Liver (tissue), 8 donors: ENCODE measurements at regions not wholly inside any gene's neighbourhood (a gene's known extent, or its start where the extent isn't known, plus 50 kb on each side); places are given as distances from the start of the nearest gene placed in this dataset.

Experiments
- DNase-seq: peaks from one replicate; pipeline ENCODE4 v3.0.0-alpha.2; 2017; ENCODE audit warnings: low spot score
- H3K27ac ChIP-seq, 2 donors: one replicate each; pipeline ENCODE4 v1.7.0; 2013; ENCODE audit warnings: inconsistent platforms in 2 of 2, low read length in 2 of 2, control low read depth in 1 of 2, low read depth in 1 of 2, mild to moderate bottlenecking in 1 of 2
- H3K27me3 ChIP-seq, 4 donors: one replicate each; pipeline versions ENCODE4 v1.6.1 to v1.7.0; 2013; ENCODE audit warnings: low read length in 3 of 4, inconsistent platforms in 1 of 4, mild to moderate bottlenecking in 1 of 4, moderate library complexity in 1 of 4; ENCODE audit not compliant: control insufficient read depth in 4 of 4, insufficient read depth in 4 of 4
- H3K36me3 ChIP-seq, 4 donors: one replicate each; pipeline versions ENCODE4 v1.6.1 to v1.7.0; 2013; ENCODE audit warnings: low read length in 3 of 4, mild to moderate bottlenecking in 3 of 4, low read depth in 1 of 4, moderate library complexity in 1 of 4; ENCODE audit not compliant: control insufficient read depth in 4 of 4, insufficient read depth in 3 of 4
- H3K4me1 ChIP-seq, 4 donors: one replicate each; pipeline versions ENCODE4 v1.6.1 to v1.7.0; 2013; ENCODE audit warnings: low read length in 3 of 4, mild to moderate bottlenecking in 3 of 4, moderate library complexity in 1 of 4; ENCODE audit not compliant: control insufficient read depth in 4 of 4, insufficient read depth in 4 of 4
- H3K4me3 ChIP-seq, 3 donors: one replicate each; pipeline versions ENCODE4 v1.6.1 to v1.7.0; 2013; ENCODE audit warnings: low read length in 3 of 3, control low read depth in 1 of 3, low read depth in 1 of 3, mild to moderate bottlenecking in 1 of 3
- H3K9ac ChIP-seq, 2 donors: one replicate each; pipeline ENCODE4 v1.7.0; 2013; ENCODE audit warnings: low read length in 2 of 2, mild to moderate bottlenecking in 2 of 2, moderate library complexity in 2 of 2, control low read depth in 1 of 2, low read depth in 1 of 2
- H3K9me3 ChIP-seq, 4 donors: one replicate each; pipeline versions ENCODE4 v1.6.1 to v1.7.0; 2013; ENCODE audit warnings: low read length in 3 of 4; ENCODE audit not compliant: control insufficient read depth in 4 of 4
- ATF3 ChIP-seq: IDR thresholded peaks from 2 replicates; pipeline ENCODE4 v1.6.1; 2016; ENCODE audit warnings: antibody characterized with exemption
- CTCF ChIP-seq: fragments of 150-350 bp; IDR thresholded peaks from 2 replicates; pipeline ENCODE4 v1.5.1; 2017; ENCODE audit warnings: improper control_type of control experiment, low read depth, low read length; ENCODE audit not compliant: missing input control
- EGR1 ChIP-seq, 2 donors: IDR thresholded peaks; 2 replicates each; pipeline ENCODE4 v1.6.1; 2016 to 2018; ENCODE audit warnings: antibody characterized with exemption in 2 of 2, low read depth in 2 of 2
- FOXA1 ChIP-seq: IDR thresholded peaks from 2 replicates; pipeline ENCODE4 v1.6.1; 2016; ENCODE audit warnings: antibody characterized with exemption
- FOXA2 ChIP-seq: IDR thresholded peaks from 2 replicates; pipeline ENCODE4 v1.6.1; 2016; ENCODE audit warnings: antibody characterized with exemption
- HNF4A ChIP-seq, 2 donors: conservative IDR thresholded peaks; 2 replicates each; pipeline ENCODE4 v1.6.1; 2016; ENCODE audit warnings: antibody characterized with exemption in 2 of 2, mild to moderate bottlenecking in 2 of 2
- HNF4G ChIP-seq: IDR thresholded peaks from 2 replicates; pipeline ENCODE4 v1.6.1; 2016; ENCODE audit warnings: antibody characterized with exemption
- JUND ChIP-seq, 2 donors: IDR thresholded peaks; 2 replicates each; pipeline ENCODE4 v1.6.1; 2016; ENCODE audit warnings: antibody characterized with exemption in 2 of 2
- MAX ChIP-seq: IDR thresholded peaks from 2 replicates; pipeline ENCODE4 v1.6.1; 2016; ENCODE audit warnings: antibody characterized with exemption
- NR2F2 ChIP-seq: IDR thresholded peaks from 2 replicates; pipeline ENCODE4 v1.6.1; 2016; ENCODE audit warnings: antibody characterized with exemption
- RAD21 ChIP-seq, 2 donors: IDR thresholded peaks; 2 replicates each; pipeline ENCODE4 v1.6.1; 2016; ENCODE audit warnings: antibody characterized with exemption in 2 of 2, mild to moderate bottlenecking in 2 of 2
- REST ChIP-seq: IDR thresholded peaks from 2 replicates; pipeline ENCODE4 v1.6.1; 2016; ENCODE audit warnings: antibody characterized with exemption, mild to moderate bottlenecking
- RXRA ChIP-seq, 2 donors: IDR thresholded peaks; 2 replicates each; pipeline ENCODE4 v1.6.1; 2017 to 2018; ENCODE audit warnings: antibody characterized with exemption in 2 of 2, mild to moderate bottlenecking in 1 of 2
- SP1 ChIP-seq: IDR thresholded peaks from 2 replicates; pipeline ENCODE4 v1.6.1; 2018; ENCODE audit warnings: antibody characterized with exemption, mild to moderate bottlenecking
- TAF1 ChIP-seq: conservative IDR thresholded peaks from 2 replicates; pipeline ENCODE4 v1.6.1; 2016; ENCODE audit warnings: antibody characterized with exemption, mild to moderate bottlenecking
- ZBTB33 ChIP-seq: IDR thresholded peaks from 2 replicates; pipeline ENCODE4 v1.6.1; 2016; ENCODE audit warnings: antibody characterized with exemption
- whole genome bisulfite sequencing: extraction: QIAGEN DNeasy Blood & Tissue Kit; methylation state at CpG from one replicate; pipeline ENCODE4 v1.1.7; 2013; 5-methylcytosine and 5-hydroxymethylcytosine counted together
- donor health status: healthy.
- donor health status: healthy.
- donor health status: healthy.
- donor health status: healthy.
- donor health status: healthy.

GRCh38 chr14:83883732-83884131 lies 1646.2 kb upstream of the FLRT2 start:
- no peak for DNase-seq
- Histone ChIP-seq H3K9ac (no peak overlapping the region), H3K27ac (no peak overlapping the region), H3K27me3 (no peaks in the 10 kb centered on the region), H3K4me3 (no peak overlapping the region), H3K4me1 (no peaks in the 10 kb centered on the region), H3K9me3 (no peaks in the 10 kb centered on the region), H3K36me3 (no peaks in the 10 kb centered on the region)
- 28% methylated on average over 1 of the region's 1 CpG for WGBS
- peak in 1 of 2 donors; percentile 37 for TF ChIP-seq RXRA (IDR thresholded peaks at IDR 0.05)
- TF ChIP-seq EGR1 (IDR thresholded peaks at IDR 0.05; ENCODE audit: low read depth in 2 of 2), result no peak
- no peak for TF ChIP-seq RAD21 (IDR thresholded peaks at IDR 0.05)
- TF ChIP-seq FOXA1, result no peak
- no peak for TF ChIP-seq MAX
- no peak for TF ChIP-seq ATF3
- peak; percentile 21 for TF ChIP-seq FOXA2

- H3K9ac ChIP-seq, result no peak overlapping the region
- no peaks in the 10 kb centered on the region for H3K27me3 ChIP-seq
- H3K4me1 ChIP-seq, result no peaks in the 10 kb centered on the region
- 61% methylated on average over 4 of the region's 4 CpGs for WGBS
- no peak for DNase-seq
- H3K4me3 ChIP-seq, result no peak overlapping the region
- no peaks in the 10 kb centered on the region for H3K36me3 ChIP-seq
- no peaks in the 10 kb centered on the region for H3K9me3 ChIP-seq
- no peak overlapping the region for H3K27ac ChIP-seq
- TF ChIP-seq ZBTB33 (no peak), RXRA (IDR thresholded peaks at IDR 0.05) (no peak), TAF1 (no peak), FOXA2 (no peak), HNF4G (no peak), CTCF (no peak), HNF4A (conservative IDR thresholded peaks at IDR 0.05) (no peak), RAD21 (IDR thresholded peaks at IDR 0.05) (no peak), FOXA1 (no peak), REST (no peak), SP1 (no peak), JUND (IDR thresholded peaks at IDR 0.05) (no peak), NR2F2 (no peak)
Measured at GRCh38 chr14:83885837-83886293, 1644.1 kb upstream of the FLRT2 start.
